ENCODE measurements at regions not wholly inside any gene's neighbourhood (a gene's known extent, or its start where the extent isn't known, plus 50 kb on each side); places are given as distances from the start of the nearest gene placed in this dataset.

- TF ChIP-seq CTCF (IDR thresholded peaks at IDR 0.05; ENCODE audit: low read depth, low read length, missing input control) (no peak), REST (IDR thresholded peaks at IDR 0.05) (no peak), TAF1 (conservative IDR thresholded peaks at IDR 0.05) (no peak), MAX (IDR thresholded peaks at IDR 0.05) (no peak), ATF3 (IDR thresholded peaks at IDR 0.05) (no peak), SP1 (IDR thresholded peaks at IDR 0.05) (no peak), ZBTB33 (IDR thresholded peaks at IDR 0.05) (no peak), YY1 (IDR thresholded peaks at IDR 0.05) (no peak), GABPA (IDR thresholded peaks at IDR 0.05 in 1 of 2, conservative IDR thresholded peaks at IDR 0.05 in 1 of 2) (no peak), RAD21 (IDR thresholded peaks at IDR 0.05) (no peak), FOXA1 (IDR thresholded peaks at IDR 0.05) (no peak), RXRA (IDR thresholded peaks at IDR 0.05) (no peak), NR2F2 (IDR thresholded peaks at IDR 0.05) (no peak)
These were observed 379.4 kb upstream of the C2CD4B start for GRCh38 chr15:62544446-62544845.

Data from liver (tissue), 3 donors.